ENCODE measurements at regions not wholly inside any gene's neighbourhood (a gene's known extent, or its start where the extent isn't known, plus 50 kb on each side); places are given as distances from the start of the nearest gene placed in this dataset.

DNA sequence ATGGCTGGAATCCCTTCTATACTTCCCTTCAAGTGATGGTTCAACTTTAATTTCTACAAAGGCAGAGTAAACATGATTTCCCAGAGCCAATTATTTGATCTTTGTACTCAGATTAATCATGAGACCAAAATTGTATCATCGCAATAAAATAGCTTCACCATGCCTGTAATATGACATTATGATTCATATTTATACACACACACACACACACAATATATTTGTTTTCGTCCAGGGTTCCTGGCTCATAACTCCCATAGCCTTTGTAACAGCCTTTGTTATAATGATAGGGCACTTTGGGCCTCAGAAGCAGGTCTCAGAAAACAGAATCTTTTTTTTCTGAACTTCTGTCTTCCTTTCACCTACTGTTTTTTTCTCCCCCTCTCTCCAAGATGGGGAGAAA lies 270.6 kb downstream of the ADGRA3 start:
- no peak for FAIRE-seq
- no peak for DNase-seq (ENCODE audit: low read depth, low spot score)

DNA sequence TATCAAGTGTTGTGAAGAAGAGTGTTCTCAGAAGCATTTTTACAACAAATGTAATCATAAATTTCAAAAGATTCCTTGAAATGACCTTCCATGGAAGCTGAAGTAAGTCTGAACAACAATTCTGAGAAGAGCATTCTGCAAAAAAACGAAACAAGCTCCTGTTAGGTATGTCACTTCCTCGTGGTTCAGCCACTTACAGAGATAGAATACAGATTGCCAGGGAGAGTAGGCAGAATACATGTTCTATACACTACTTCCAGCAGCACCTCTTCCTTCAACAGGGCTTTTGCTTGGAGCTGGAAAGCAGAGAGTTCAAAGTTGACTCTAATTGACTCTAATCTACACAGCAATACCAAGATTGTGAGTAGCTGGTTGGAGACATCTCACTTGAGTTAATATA lies 274.5 kb downstream of the ADGRA3 start:
- 0% methylated on average over 2 of the region's 2 CpGs for WGBS (ENCODE audit: insufficient coverage, insufficient replicate concordance, low lambda C conversion rate, missing lambda C conversion rate)
- no peaks in the 10 kb centered on the region for H4K20me1 ChIP-seq (ENCODE audit: control insufficient read depth, insufficient read depth)
- SMC1A ChIA-PET (ENCODE audit: uncharacterized antibody, unreplicated experiment) = interaction anchor here (0.8 to 2.0 kb wide), 3 partner anchors 8 to 92 kb away, joined by 3 to 7 read pairs (median 3); no protein-coding TSS in a partner anchor
- no peaks in the 10 kb centered on the region for H3K9me3 ChIP-seq (replicated peaks; ENCODE audit: control insufficient read depth, insufficient read depth, low read length)
- RAD21 ChIA-PET (ENCODE audit: unreplicated experiment) = no interaction called here
- H3K4me2 ChIP-seq (ENCODE audit: control insufficient read depth, insufficient read depth) = no peak overlapping the region
- BruUV-seq (replicated peaks) = no TSS peak
- DNase-seq (ENCODE audit: low read depth, low spot score) = no peak
- in situ Hi-C loops (cut with MboI) (no loop called here), intact Hi-C loops (cut with micrococcal nuclease; ENCODE audit: unreplicated experiment) (no loop called here)
- CTCF ChIA-PET = interaction anchor here (1.0 to 2.9 kb wide), 2 partner anchors 12 to 147 kb away, joined by 4 to 12 read pairs; no protein-coding TSS in a partner anchor
- no peak for ATAC-seq
- H3K27ac ChIP-seq (ENCODE audit: control insufficient read depth, insufficient read depth) = no peak overlapping the region
- H3K36me3 ChIP-seq (ENCODE audit: control insufficient read depth in 2 of 2, insufficient read depth in 2 of 2, low read length in 1 of 2) = no peaks in the 10 kb centered on the region
- POLR2A ChIA-PET = no interaction called here
- H2AFZ ChIP-seq (ENCODE audit: control insufficient read depth, low read depth, low read length) = no peak overlapping the region
- H3K27me3 ChIP-seq (replicated peaks in 1 of 2; ENCODE audit: control insufficient read depth in 2 of 2, insufficient read depth in 2 of 2, low read length in 1 of 2) = no peaks in the 10 kb centered on the region
- no peak for FAIRE-seq
- no peak overlapping the region for H3K9ac ChIP-seq (ENCODE audit: control insufficient read depth, insufficient read depth, low read length)
- H3K4me3 ChIP-seq = no peak overlapping the region
- no peaks in the 10 kb centered on the region for H3K79me2 ChIP-seq (ENCODE audit: control insufficient read depth, insufficient read depth, low read length)
- no peaks in the 10 kb centered on the region for H3K4me1 ChIP-seq (ENCODE audit: control insufficient read depth, insufficient read depth, low read length)
- TF ChIP-seq BACH1 (IDR thresholded peaks at IDR 0.05; ENCODE audit: borderline replicate concordance) (no peak), POLR2AphosphoS5 (IDR thresholded peaks at IDR 0.05; ENCODE audit: low read length) (no peak), SRF (IDR thresholded peaks at IDR 0.05; ENCODE audit: low read depth in 2 of 2, low read length in 2 of 2) (no peak), RAD51 (IDR thresholded peaks at IDR 0.05) (no peak), FOS (IDR thresholded peaks at IDR 0.05; ENCODE audit: borderline replicate concordance, extremely low read depth, insufficient read length) (no peak), IKZF1 (conservative IDR thresholded peaks at IDR 0.05) (no peak), ETV6 (conservative IDR thresholded peaks at IDR 0.05 in 1 of 2, IDR thresholded peaks at IDR 0.05 in 1 of 2; ENCODE audit: borderline replicate concordance in 1 of 2, low read depth in 1 of 2) (no peak), SPI1 (IDR thresholded peaks at IDR 0.05; ENCODE audit: borderline replicate concordance, insufficient read depth, low read depth, low read length) (no peak), NBN (IDR thresholded peaks at IDR 0.05) (no peak), SIN3A (IDR thresholded peaks at IDR 0.05; ENCODE audit: low read depth, low read length) (no peak)
- TF ChIP-seq, protein P1, sequence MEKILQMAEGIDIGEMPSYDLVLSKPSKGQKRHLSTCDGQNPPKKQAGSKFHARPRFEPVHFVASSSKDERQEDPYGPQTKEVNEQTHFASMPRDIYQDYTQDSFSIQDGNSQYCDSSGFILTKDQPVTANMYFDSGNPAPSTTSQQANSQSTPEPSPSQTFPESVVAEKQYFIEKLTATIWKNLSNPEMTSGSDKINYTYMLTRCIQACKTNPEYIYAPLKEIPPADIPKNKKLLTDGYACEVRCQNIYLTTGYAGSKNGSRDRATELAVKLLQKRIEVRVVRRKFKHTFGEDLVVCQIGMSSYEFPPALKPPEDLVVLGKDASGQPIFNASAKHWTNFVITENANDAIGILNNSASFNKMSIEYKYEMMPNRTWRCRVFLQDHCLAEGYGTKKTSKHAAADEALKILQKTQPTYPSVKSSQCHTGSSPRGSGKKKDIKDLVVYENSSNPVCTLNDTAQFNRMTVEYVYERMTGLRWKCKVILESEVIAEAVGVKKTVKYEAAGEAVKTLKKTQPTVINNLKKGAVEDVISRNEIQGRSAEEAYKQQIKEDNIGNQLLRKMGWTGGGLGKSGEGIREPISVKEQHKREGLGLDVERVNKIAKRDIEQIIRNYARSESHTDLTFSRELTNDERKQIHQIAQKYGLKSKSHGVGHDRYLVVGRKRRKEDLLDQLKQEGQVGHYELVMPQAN (conservative IDR thresholded peaks at IDR 0.05) = no peak

More for the DNA sequence above, 270.6 kb downstream of the ADGRA3 start:
- ChIA-PET CTCF (no interaction called here), RAD21 (ENCODE audit: unreplicated experiment) (no interaction called here), POLR2A (no interaction called here), SMC1A (ENCODE audit: uncharacterized antibody, unreplicated experiment) (interaction anchor here (1.2 kb wide), 1 partner anchor 143 kb away, joined by 3 read pairs; no protein-coding TSS in a partner anchor)
- Histone ChIP-seq H3K79me2 (ENCODE audit: control insufficient read depth, insufficient read depth, low read length) (no peaks in the 10 kb centered on the region), H3K27me3 (replicated peaks in 1 of 2; ENCODE audit: control insufficient read depth in 2 of 2, insufficient read depth in 2 of 2, low read length in 1 of 2) (no peaks in the 10 kb centered on the region), H3K9me3 (replicated peaks; ENCODE audit: control insufficient read depth, insufficient read depth, low read length) (no peaks in the 10 kb centered on the region), H4K20me1 (ENCODE audit: control insufficient read depth, insufficient read depth) (no peaks in the 10 kb centered on the region), H3K36me3 (ENCODE audit: control insufficient read depth in 2 of 2, insufficient read depth in 2 of 2, low read length in 1 of 2) (no peaks in the 10 kb centered on the region), H3K4me3 (no peak overlapping the region), H3K4me2 (ENCODE audit: control insufficient read depth, insufficient read depth) (no peak overlapping the region), H2AFZ (ENCODE audit: control insufficient read depth, low read depth, low read length) (no peak overlapping the region), H3K4me1 (ENCODE audit: control insufficient read depth, insufficient read depth, low read length) (no peaks in the 10 kb centered on the region), H3K27ac (ENCODE audit: control insufficient read depth, insufficient read depth) (no peak overlapping the region), H3K9ac (ENCODE audit: control insufficient read depth, insufficient read depth, low read length) (no peak overlapping the region)
- in situ Hi-C loops (cut with MboI) (no loop called here), intact Hi-C loops (cut with micrococcal nuclease; ENCODE audit: unreplicated experiment) (no loop called here)
- TF ChIP-seq STAT1 (conservative IDR thresholded peaks at IDR 0.05) (no peak), TAF1 (IDR thresholded peaks at IDR 0.05; ENCODE audit: borderline replicate concordance, low read depth, low read length) (no peak), ZBED1 (IDR thresholded peaks at IDR 0.05; ENCODE audit: borderline replicate concordance) (no peak), MTA3 (IDR thresholded peaks at IDR 0.05; ENCODE audit: borderline replicate concordance, low read length) (no peak), RAD21 (IDR thresholded peaks at IDR 0.05; ENCODE audit: insufficient read depth, low read depth, low read length) (no peak), JUNB (IDR thresholded peaks at IDR 0.05) (no peak), CHD2 (IDR thresholded peaks at IDR 0.05; ENCODE audit: borderline replicate concordance, low read depth, low read length) (no peak), BRCA1 (IDR thresholded peaks at IDR 0.05; ENCODE audit: low read depth, low read length) (no peak), POU2F2 (IDR thresholded peaks at IDR 0.05; ENCODE audit: borderline replicate concordance, low read depth, low read length) (no peak), RCOR1 (conservative IDR thresholded peaks at IDR 0.05; ENCODE audit: low read depth, low read length) (no peak), SMAD5 (IDR thresholded peaks at IDR 0.05; ENCODE audit: low read depth) (no peak), POLR2AphosphoS5 (IDR thresholded peaks at IDR 0.05; ENCODE audit: low read length) (no peak), HDAC2 (IDR thresholded peaks at IDR 0.05) (no peak), SIN3A (IDR thresholded peaks at IDR 0.05; ENCODE audit: low read depth, low read length) (no peak), SUPT20H (IDR thresholded peaks at IDR 0.05; ENCODE audit: borderline replicate concordance, control insufficient read depth, low read depth, low read length) (no peak), POLR2A (IDR thresholded peaks at IDR 0.05; ENCODE audit: low read depth, low read length) (no peak), ZNF384 (IDR thresholded peaks at IDR 0.05; ENCODE audit: borderline replicate concordance, low read depth, low read length) (no peak)
- no peak for ATAC-seq
- BruUV-seq (replicated peaks) = no TSS peak
- WGBS (ENCODE audit: insufficient coverage, insufficient replicate concordance, low lambda C conversion rate, missing lambda C conversion rate) = 15% methylated on average over 2 of the region's 2 CpGs
